ENCODE measurements at regions not wholly inside any gene's neighbourhood (a gene's known extent, or its start where the extent isn't known, plus 50 kb on each side); places are given as distances from the start of the nearest gene placed in this dataset.

DNA sequence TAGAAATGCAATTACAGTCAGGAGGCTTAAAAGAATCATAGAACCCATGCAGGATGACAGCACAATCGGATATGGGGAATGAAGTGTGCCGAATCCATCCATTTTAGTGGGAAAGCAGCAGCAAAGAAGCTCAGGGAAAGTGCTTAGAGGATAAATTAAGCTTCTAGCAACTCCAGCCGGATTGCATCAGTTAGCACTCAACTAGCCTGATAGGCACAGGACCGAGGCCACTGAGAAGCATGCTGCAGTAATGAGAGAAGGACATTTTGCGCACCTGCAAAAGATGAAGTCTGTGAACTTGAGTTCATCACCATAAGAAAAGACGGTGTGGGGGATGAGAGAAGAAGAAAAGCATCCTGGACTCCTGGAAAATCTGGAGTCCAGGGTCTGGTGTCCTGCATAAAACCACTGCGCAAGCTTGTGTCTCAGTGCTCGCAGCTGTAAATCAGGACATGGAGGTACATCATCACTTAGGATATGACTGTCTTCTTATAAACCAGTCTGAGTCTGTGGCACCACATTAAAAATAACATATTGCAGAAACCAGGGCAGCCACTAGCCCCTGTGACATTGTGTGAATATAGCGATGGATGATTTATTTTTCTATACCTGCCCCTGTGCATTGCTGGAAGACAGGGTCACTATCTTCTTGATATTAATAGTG lies 665.5 kb upstream of the SOX11 start:
- Mint-ChIP-seq H3K27ac (no peak overlapping the region), H3K36me3 (ENCODE audit: low read depth) (no peaks in the 10 kb centered on the region), H3K4me1 (no peaks in the 10 kb centered on the region), H3K9me3 (peaks cover 16% of the 10 kb centered on the region), H3K27me3 (no peaks in the 10 kb centered on the region), H3K4me3 (no peak overlapping the region)
- DNase-seq (no peak), ATAC-seq (ENCODE audit: low read depth) (no peak)
- intact Hi-C loops (cut with micrococcal nuclease): no loop called here
- CTCF ChIA-PET: no interaction called here
- TF ChIP-seq, protein P1, sequence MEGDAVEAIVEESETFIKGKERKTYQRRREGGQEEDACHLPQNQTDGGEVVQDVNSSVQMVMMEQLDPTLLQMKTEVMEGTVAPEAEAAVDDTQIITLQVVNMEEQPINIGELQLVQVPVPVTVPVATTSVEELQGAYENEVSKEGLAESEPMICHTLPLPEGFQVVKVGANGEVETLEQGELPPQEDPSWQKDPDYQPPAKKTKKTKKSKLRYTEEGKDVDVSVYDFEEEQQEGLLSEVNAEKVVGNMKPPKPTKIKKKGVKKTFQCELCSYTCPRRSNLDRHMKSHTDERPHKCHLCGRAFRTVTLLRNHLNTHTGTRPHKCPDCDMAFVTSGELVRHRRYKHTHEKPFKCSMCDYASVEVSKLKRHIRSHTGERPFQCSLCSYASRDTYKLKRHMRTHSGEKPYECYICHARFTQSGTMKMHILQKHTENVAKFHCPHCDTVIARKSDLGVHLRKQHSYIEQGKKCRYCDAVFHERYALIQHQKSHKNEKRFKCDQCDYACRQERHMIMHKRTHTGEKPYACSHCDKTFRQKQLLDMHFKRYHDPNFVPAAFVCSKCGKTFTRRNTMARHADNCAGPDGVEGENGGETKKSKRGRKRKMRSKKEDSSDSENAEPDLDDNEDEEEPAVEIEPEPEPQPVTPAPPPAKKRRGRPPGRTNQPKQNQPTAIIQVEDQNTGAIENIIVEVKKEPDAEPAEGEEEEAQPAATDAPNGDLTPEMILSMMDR (IDR thresholded peaks at IDR 0.05): no peak
- POLR2A ChIA-PET: no interaction called here

GRCh38 chr2:5035057-5035488 lies 657.1 kb upstream of the SOX11 start:
- no peaks in the 10 kb centered on the region for H3K4me1 Mint-ChIP-seq
- H3K36me3 Mint-ChIP-seq (ENCODE audit: low read depth): no peaks in the 10 kb centered on the region
- TF ChIP-seq, protein P1 (IDR thresholded peaks at IDR 0.05): no peak
- ChIA-PET POLR2A (no interaction called here), CTCF (no interaction called here)
- no peak overlapping the region for H3K27ac Mint-ChIP-seq
- no peak overlapping the region for H3K4me3 Mint-ChIP-seq
- H3K27me3 Mint-ChIP-seq: no peaks in the 10 kb centered on the region
- no peak for DNase-seq
- peaks cover 4% of the 10 kb centered on the region for H3K9me3 Mint-ChIP-seq
- ATAC-seq (ENCODE audit: low read depth): no peak
- intact Hi-C loops (cut with micrococcal nuclease): no loop called here

DNA sequence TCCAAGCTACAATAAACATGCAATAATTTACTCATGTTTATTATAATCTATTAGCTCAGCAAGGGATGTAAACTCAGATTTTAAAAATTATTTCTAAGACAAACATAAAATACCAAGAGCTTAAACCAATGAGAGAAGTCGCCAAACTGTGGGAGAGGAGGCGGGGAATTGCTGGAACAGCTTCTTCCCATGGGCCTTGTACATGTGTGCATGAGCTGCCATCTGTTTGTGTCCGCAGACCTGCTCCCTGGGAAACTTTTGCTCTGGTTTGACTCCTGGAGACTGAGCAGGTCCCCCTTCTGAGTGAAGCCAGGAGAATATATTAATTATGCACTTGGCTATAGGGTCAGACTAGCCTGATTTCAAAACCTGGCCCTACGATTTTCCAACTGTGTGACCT lies 655.9 kb upstream of the SOX11 start:
- intact Hi-C loops (cut with micrococcal nuclease): no loop called here
- POLR2A ChIA-PET: no interaction called here
- CTCF ChIA-PET: no interaction called here

GRCh38 chr2:5039241-5039975 lies 652.8 kb upstream of the SOX11 start:
- ATAC-seq (ENCODE audit: low read depth) (no peak), DNase-seq (no peak)
- no peaks in the 10 kb centered on the region for H3K27me3 Mint-ChIP-seq
- no peaks in the 10 kb centered on the region for H3K36me3 Mint-ChIP-seq (ENCODE audit: low read depth)
- H3K27ac Mint-ChIP-seq: no peak overlapping the region
- TF ChIP-seq, protein P1 (IDR thresholded peaks at IDR 0.05): no peak
- H3K4me1 Mint-ChIP-seq: no peaks in the 10 kb centered on the region
- H3K9me3 Mint-ChIP-seq: peaks cover 3% of the 10 kb centered on the region
- CTCF ChIA-PET: no interaction called here
- POLR2A ChIA-PET: no interaction called here
- no peak overlapping the region for H3K4me3 Mint-ChIP-seq
- intact Hi-C loops (cut with micrococcal nuclease): no loop called here

More for the DNA sequence above, 655.9 kb upstream of the SOX11 start:
- ATAC-seq (ENCODE audit: low read depth): no peak
- DNase-seq: no peak
- TF ChIP-seq, protein P1 (IDR thresholded peaks at IDR 0.05): no peak
- H3K9me3 Mint-ChIP-seq: peaks cover 4% of the 10 kb centered on the region
- H3K36me3 Mint-ChIP-seq (ENCODE audit: low read depth): no peaks in the 10 kb centered on the region
- no peak overlapping the region for H3K27ac Mint-ChIP-seq
- no peaks in the 10 kb centered on the region for H3K4me1 Mint-ChIP-seq
- no peak overlapping the region for H3K4me3 Mint-ChIP-seq
- no peaks in the 10 kb centered on the region for H3K27me3 Mint-ChIP-seq

GRCh38 chr2:5040571-5040970 lies 651.6 kb upstream of the SOX11 start:
- POLR2A ChIA-PET: no interaction called here
- CTCF ChIA-PET: no interaction called here
- H3K9me3 Mint-ChIP-seq: peaks cover 3% of the 10 kb centered on the region
- H3K36me3 Mint-ChIP-seq (ENCODE audit: low read depth): no peaks in the 10 kb centered on the region
- DNase-seq (no peak), ATAC-seq (ENCODE audit: low read depth) (no peak)
- no peak overlapping the region for H3K27ac Mint-ChIP-seq
- intact Hi-C loops (cut with micrococcal nuclease): no loop called here
- no peak overlapping the region for H3K4me3 Mint-ChIP-seq
- H3K4me1 Mint-ChIP-seq: no peaks in the 10 kb centered on the region
- no peaks in the 10 kb centered on the region for H3K27me3 Mint-ChIP-seq
- TF ChIP-seq, protein P1 (IDR thresholded peaks at IDR 0.05): no peak

All from activated B cell treated with CpG ODN at 0.5 μM for 24 hours (primary cell).